ENCODE measurements at regions not wholly inside any gene's neighbourhood (a gene's known extent, or its start where the extent isn't known, plus 50 kb on each side); places are given as distances from the start of the nearest gene placed in this dataset.

DNA sequence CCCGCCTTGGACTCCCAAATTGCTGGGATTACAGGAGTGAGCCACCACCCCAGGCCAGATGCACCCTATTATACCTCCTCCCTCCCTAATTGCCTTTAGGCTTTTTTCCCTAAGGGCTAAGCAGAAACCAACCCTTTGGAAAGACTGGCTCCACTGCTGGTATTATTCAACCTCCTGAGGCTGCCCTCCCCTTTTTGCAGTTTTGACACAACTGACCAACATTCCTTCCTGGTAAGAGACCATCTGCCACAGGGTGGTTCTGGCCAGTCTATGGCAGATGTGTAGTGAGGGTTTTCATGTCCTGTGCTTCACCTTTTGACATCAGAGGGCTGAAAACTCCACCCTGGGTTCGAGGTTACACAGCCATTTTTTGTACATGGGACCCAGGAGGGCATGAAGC lies 1785.3 kb upstream of the CELF4 start:
- TF ChIP-seq, protein P1, sequence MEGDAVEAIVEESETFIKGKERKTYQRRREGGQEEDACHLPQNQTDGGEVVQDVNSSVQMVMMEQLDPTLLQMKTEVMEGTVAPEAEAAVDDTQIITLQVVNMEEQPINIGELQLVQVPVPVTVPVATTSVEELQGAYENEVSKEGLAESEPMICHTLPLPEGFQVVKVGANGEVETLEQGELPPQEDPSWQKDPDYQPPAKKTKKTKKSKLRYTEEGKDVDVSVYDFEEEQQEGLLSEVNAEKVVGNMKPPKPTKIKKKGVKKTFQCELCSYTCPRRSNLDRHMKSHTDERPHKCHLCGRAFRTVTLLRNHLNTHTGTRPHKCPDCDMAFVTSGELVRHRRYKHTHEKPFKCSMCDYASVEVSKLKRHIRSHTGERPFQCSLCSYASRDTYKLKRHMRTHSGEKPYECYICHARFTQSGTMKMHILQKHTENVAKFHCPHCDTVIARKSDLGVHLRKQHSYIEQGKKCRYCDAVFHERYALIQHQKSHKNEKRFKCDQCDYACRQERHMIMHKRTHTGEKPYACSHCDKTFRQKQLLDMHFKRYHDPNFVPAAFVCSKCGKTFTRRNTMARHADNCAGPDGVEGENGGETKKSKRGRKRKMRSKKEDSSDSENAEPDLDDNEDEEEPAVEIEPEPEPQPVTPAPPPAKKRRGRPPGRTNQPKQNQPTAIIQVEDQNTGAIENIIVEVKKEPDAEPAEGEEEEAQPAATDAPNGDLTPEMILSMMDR (IDR thresholded peaks at IDR 0.05; ENCODE audit: low read depth, low read length), result no peak
- TF ChIP-seq POLR2A (IDR thresholded peaks at IDR 0.05; ENCODE audit: extremely low read depth, insufficient read length) (no peak), MYC (IDR thresholded peaks at IDR 0.05; ENCODE audit: low read depth, low read length) (no peak)
- TF ChIP-seq, protein P2, sequence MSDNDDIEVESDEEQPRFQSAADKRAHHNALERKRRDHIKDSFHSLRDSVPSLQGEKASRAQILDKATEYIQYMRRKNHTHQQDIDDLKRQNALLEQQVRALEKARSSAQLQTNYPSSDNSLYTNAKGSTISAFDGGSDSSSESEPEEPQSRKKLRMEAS (IDR thresholded peaks at IDR 0.05; ENCODE audit: low read depth, low read length), result no peak
